ENCODE measurements at regions not wholly inside any gene's neighbourhood (a gene's known extent, or its start where the extent isn't known, plus 50 kb on each side); places are given as distances from the start of the nearest gene placed in this dataset.

- TF ChIP-seq CTCF (IDR thresholded peaks at IDR 0.05; ENCODE audit: extremely low read depth in 1 of 2, insufficient read depth in 1 of 2, low read depth in 1 of 2, low read length in 2 of 2) (no peak), EZH2 (IDR thresholded peaks at IDR 0.05; ENCODE audit: borderline replicate concordance, low read depth, low read length, severe bottlenecking) (no peak), POLR2A (IDR thresholded peaks at IDR 0.05; ENCODE audit: low read depth, low read length) (no peak), POLR2AphosphoS5 (IDR thresholded peaks at IDR 0.05; ENCODE audit: insufficient read depth, low read depth, low read length) (no peak), GATA2 (IDR thresholded peaks at IDR 0.05; ENCODE audit: insufficient read depth, insufficient read length, low read depth, low read length) (no peak), JUN (IDR thresholded peaks at IDR 0.05; ENCODE audit: borderline replicate concordance, insufficient read depth, insufficient read length, low read depth) (no peak), MAX (IDR thresholded peaks at IDR 0.05; ENCODE audit: insufficient read depth, insufficient read length) (no peak), MYC (IDR thresholded peaks at IDR 0.05; ENCODE audit: low read depth, low read length) (no peak)
Measured at GRCh38 chr2:239818531-239819011, 206.6 kb downstream of the NDUFA10 start.
